Femur (tissue), 1 donor: ENCODE measurements at regions not wholly inside any gene's neighbourhood (a gene's known extent, or its start where the extent isn't known, plus 50 kb on each side); places are given as distances from the start of the nearest gene placed in this dataset.

Source experiments
- DNase-seq: peaks from one replicate; pipeline ENCODE4 v3.0.0-alpha.2; 2017

GRCh38 chr11:127627629-127628457, 627.3 kb upstream of the KIRREL3 start:
- no peak for DNase-seq

- no peak for DNase-seq
Observed at GRCh38 chr11:127627204-127627603, 626.6 kb upstream of the KIRREL3 start.

DNA sequence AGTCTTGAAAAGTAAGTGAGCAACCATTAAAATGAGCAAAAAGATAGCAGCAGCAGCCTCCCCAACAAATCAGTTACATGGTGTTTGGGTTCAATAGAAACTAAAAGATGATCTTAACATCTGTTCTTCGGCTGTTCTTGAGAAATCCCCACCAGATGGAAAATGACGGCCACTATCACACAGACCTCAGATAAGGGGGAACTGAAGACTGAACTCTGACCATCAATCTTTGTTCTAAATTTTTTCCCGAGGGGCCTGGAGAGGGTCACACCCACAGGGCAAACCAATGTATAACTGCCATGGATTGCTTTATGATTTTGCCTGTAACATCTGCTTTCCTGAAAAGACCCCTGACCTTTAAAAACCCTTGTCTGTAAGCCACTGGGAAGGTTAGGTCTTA, 624.8 kb upstream of the KIRREL3 start:
- DNase-seq, result no peak

- DNase-seq, result peak; percentile 30
Observed at GRCh38 chr11:127624306-127624856, 623.8 kb upstream of the KIRREL3 start.

DNA sequence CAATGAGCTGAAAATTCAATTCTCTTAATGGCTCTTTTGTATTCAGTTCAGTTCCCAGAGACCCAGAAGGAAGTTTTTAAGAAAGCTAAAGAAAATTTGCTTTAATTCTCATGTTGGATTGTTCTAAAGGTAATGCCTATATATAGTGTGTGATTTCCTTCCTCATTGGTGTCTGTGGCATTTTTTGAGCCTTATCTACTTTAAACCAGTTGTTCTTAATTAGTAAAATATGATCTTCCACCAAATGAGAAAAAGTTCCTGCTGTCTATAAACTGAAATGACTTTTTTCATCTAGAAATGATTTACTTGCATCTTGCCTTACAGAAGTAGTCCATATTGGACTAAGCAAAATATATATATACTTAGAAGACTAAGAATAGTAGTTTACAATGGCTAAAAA, 622.1 kb upstream of the KIRREL3 start:
- no peak for DNase-seq

DNA sequence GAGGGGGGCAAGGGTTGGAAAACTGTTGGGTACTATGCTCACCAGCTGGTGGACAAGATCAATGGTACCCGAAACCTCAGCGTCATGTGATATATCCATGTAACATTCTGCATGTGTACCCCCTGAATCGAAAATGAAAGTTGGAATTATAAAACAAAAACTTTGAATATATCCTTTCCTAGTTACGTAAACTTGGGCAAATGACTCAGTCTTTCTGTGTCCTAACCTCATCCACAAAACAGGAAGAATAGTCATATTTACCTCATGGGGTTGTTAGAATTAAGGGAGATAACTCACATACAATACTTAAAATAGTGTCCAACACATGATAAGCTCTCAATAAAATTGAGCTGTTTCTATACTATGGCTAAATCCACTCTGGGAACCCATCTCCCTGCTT, 620.1 kb upstream of the KIRREL3 start:
- DNase-seq, result no peak

DNA sequence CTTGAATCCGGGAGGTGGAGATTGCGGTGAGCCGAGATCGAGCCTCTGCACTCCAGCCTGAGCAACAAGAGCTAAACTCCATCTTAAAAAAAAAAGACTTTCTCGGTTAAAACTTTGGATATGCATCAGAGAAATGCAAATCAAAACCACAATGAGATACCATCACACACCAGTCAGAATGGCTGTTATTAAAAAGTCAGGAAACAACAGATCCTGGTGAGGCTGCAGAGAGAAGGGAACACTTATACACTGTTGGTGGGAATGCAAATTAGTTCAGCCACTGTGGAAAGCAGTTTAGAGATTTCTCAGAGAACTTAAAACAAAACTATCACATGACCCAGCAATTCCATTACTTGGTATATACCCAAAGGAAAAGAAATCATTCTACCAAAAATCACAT, 619.4 kb upstream of the KIRREL3 start:
- no peak for DNase-seq

DNA sequence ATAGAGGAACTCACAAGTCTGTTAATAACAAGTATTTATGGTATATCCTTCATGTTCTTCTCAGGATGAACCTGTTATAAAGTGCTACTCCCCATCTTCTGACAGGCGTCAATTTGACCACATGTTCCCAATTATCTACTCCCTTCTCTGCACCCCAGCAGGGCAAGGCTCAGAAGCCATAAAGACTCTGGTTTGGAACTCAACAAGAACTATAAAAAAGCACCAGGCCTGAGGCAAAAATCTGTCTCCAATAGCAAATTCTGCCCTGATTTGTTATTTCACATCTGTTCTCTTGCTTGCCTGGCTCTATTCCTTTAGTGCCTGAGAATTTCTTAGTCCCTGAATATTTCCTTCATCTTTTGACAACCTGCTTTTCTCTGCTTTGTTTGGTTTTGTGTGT, 618.2 kb upstream of the KIRREL3 start:
- no peak for DNase-seq

- no peak for DNase-seq
Observed at GRCh38 chr11:127616158-127616557, 615.6 kb upstream of the KIRREL3 start.

GRCh38 chr11:127612607-127613006, 612.0 kb upstream of the KIRREL3 start:
- no peak for DNase-seq

- DNase-seq, result no peak
Observed at GRCh38 chr11:127609025-127609773, 608.6 kb upstream of the KIRREL3 start.

DNA sequence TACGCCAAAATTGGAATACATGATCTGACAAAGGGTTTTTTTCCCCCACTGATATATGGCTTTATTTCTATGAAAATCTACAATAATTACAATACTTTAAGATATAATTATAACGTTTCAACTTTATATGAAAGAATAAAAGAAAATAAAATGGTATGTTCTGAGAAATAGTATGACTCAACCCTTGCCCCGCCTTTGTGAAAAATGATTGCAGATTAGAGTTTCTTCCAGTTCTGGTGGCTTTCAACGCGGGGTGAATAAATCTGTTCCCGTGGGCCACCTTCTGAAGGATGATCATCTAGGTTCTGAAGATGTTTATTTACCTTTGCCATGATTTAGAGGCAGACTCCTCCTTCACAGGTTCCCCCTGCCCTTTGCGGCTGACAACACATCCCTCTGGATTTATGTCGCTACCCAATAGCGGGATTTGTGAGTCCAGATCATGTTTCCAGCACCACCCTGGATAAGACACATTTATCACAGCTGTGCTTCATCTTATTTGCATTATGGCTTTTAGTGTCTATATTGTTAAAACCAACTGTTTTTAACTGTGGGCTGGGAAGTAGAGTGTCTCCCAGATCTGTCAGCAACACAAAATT, 607.0 kb upstream of the KIRREL3 start:
- no peak for DNase-seq

GRCh38 chr11:127601578-127601977, 601.0 kb upstream of the KIRREL3 start:
- DNase-seq, result no peak

DNA sequence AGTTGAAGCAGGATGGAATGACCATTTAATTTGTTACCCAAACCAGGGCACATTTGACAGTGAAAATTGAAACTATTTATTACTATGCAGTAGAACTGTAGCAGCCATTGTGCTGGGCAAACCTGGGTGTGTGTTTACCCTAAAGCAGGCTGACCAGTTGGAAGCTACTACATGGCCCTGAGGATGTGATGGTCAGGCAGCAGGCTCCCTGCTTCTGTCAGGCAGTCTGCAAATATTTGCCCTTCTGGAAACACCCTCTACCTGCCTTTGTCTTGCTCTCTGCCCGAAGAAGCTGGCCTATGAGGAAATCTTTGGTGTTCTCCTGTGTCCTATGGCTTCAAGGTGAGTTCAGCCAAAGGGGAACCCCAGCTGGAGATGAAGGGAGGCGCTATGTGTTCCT, 600.1 kb upstream of the KIRREL3 start:
- DNase-seq, result no peak

DNA sequence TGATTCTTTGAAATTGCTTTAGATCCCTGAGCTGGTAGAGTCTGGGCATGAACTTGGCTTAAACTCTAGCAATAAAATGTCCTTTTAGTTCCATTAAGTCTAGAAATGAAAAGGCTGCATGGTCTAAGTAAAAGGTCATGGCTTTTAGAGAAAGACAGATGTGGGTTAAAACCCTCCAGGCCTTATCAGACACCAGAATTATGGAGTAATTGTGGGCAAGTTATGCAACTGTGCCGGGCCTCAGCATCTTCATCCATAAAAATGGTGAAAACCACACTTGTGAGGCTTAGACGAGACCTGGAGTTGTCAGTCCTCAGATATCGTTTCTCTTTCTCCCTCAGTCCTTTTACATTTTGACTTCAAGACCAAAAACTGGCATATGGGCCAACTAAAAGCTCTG, 597.9 kb upstream of the KIRREL3 start:
- no peak for DNase-seq

GRCh38 chr11:127596433-127596832, 595.9 kb upstream of the KIRREL3 start:
- no peak for DNase-seq

DNA sequence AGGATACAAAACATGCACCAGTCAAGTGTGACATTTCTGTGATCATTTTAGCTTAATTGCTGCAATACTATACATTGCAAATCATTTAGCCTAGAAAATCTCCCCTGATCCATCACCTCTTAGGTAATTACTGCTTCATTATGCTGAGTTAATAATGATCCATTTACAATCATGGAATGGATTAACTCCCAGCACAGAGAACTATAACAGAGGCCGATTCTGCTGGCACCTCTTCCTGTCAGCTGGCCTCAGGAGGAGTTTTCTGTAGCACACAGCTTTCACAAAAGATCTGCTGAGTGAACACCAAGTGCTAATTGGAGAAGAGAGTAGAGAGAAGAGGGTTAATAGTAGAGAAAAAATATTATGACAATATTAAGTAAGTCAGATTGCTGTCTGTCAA, 591.8 kb upstream of the KIRREL3 start:
- DNase-seq, result no peak

DNA sequence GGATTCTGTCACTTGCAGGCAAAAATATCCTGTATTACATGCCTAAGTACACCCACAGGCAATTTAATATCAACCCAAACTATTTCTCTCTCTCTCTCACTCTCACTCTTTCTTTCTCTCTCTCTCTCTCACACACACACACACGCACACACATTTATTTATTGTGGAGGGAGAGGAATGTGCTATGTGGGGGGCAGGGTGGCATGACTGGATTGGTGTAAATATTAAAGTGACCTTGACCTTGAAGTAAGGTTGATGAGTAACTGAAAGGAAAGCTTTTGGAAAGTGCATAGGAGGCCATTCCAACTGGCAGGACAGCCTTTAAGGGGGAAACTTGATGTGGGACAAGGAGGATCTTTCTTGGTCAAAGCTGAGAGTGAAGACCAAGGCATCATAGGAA, 589.7 kb upstream of the KIRREL3 start:
- DNase-seq, result no peak

GRCh38 chr11:127588431-127588830, 587.9 kb upstream of the KIRREL3 start:
- DNase-seq, result no peak

GRCh38 chr11:127587511-127587910, 586.9 kb upstream of the KIRREL3 start:
- no peak for DNase-seq

DNA sequence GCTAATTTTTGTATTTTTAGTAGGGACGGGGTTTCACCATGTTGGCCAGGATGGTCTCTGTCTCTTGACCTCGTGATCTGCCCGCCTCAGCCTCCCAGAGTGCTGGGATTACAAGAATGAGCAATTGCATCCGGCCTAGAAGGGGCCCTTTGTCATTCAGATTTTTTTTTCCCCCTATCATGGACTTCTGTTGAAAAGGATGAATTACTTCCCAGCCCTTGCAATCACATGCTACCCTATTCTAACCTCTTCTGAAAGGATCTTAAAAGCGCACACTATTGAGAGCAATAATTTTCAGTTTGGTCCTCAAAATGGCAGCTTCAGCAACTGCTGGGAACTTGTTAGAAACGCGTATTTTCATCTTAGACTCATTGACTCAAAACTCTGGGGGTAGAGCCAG, 575.6 kb upstream of the KIRREL3 start:
- no peak for DNase-seq

DNA sequence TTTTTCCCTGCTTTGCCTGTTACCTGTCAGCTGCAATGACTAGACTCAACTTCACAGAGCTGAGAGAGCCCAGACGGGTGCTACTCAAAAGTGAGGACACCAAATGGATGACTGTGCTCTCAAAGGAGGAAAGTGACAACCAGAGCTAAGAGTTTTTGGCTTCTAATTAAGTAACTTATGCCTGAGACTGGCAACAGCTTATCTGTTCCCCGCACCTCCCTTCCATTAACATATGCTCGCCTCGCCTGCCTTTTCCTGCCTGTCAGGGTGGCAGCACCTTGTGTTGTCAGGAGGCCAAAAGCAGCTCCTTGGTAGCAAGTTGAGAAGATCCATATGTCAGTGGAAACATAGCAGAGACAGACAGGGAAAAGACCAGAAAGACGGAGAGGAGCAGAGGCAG, 573.9 kb upstream of the KIRREL3 start:
- DNase-seq, result no peak

DNA sequence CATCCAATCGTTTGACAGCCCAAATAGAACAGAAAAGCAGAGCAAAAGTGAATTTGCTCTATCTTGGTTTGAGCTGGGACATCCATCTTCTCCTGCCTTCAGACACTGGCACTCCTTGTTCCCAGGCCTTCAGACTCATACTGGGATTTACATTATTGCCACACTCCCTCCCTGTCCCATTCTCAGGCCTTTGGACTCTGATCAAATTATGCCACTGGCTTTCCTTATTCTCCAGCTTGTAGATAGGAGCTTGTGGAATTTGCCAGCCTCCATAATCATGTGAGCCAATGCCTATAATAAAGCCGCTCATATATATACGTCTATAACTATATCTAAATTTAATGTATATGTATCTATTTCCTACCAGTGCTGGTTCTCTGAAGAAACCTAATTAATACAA, 568.3 kb upstream of the KIRREL3 start:
- DNase-seq, result no peak
